AG09309 (cell line): ENCODE measurements at regions not wholly inside any gene's neighbourhood (a gene's known extent, or its start where the extent isn't known, plus 50 kb on each side); places are given as distances from the start of the nearest gene placed in this dataset.

Experiments
- DNase-seq: peaks from one replicate; pipeline ENCODE4 v3.0.0-alpha.2; 2010; ENCODE audit warnings: low read depth
- H3K4me3 ChIP-seq: 2 replicates; pipeline ENCODE4 v1.5.1; 2011; ENCODE audit warnings: mild to moderate bottlenecking, low read depth, low read length, moderate library complexity; ENCODE audit not compliant: control insufficient read depth
- TF ChIP-seq, protein P1 (sequence below): IDR thresholded peaks from 2 replicates; pipeline ENCODE4 v1.5.1; 2011; ENCODE audit warnings: mild to moderate bottlenecking, low read depth, low read length, inconsistent platforms; ENCODE audit not compliant: insufficient read depth, control insufficient read depth; ENCODE audit errors: missing control alignments

DNA sequence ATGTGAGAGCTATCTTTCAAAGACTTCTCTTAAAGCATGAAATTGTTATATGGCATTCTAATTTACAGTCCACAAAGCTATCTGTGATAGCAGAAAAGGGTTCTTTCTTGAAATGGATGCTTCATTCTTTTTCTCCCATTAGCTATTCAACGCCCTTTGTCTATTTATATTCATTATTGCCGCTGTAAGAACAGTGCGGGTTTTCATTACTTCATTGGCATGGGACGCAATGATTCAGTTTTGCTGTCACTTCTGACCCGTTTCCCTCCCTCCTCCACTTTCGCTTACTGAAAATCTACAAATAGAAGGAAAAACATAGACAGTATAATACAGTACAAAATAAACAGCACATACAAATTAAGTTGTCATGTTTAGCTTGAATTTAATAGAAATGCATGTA lies 394.6 kb downstream of the PCDH7 start:
- DNase-seq = no peak
- TF ChIP-seq, protein P1, sequence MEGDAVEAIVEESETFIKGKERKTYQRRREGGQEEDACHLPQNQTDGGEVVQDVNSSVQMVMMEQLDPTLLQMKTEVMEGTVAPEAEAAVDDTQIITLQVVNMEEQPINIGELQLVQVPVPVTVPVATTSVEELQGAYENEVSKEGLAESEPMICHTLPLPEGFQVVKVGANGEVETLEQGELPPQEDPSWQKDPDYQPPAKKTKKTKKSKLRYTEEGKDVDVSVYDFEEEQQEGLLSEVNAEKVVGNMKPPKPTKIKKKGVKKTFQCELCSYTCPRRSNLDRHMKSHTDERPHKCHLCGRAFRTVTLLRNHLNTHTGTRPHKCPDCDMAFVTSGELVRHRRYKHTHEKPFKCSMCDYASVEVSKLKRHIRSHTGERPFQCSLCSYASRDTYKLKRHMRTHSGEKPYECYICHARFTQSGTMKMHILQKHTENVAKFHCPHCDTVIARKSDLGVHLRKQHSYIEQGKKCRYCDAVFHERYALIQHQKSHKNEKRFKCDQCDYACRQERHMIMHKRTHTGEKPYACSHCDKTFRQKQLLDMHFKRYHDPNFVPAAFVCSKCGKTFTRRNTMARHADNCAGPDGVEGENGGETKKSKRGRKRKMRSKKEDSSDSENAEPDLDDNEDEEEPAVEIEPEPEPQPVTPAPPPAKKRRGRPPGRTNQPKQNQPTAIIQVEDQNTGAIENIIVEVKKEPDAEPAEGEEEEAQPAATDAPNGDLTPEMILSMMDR = no peak
- H3K4me3 ChIP-seq = no peak overlapping the region

- no peak overlapping the region for H3K4me3 ChIP-seq
- TF ChIP-seq, protein P1 = no peak
- DNase-seq = no peak
These were observed 403.9 kb downstream of the PCDH7 start for GRCh38 chr4:31124008-31124585.

- TF ChIP-seq, protein P1 = no peak
- no peak overlapping the region for H3K4me3 ChIP-seq
- DNase-seq = no peak
These were observed 404.9 kb downstream of the PCDH7 start for GRCh38 chr4:31125061-31125460.

GRCh38 chr4:31125496-31125895 lies 405.3 kb downstream of the PCDH7 start:
- TF ChIP-seq, protein P1 = no peak
- DNase-seq = no peak
- H3K4me3 ChIP-seq = no peak overlapping the region

- DNase-seq = no peak
- TF ChIP-seq, protein P1 = no peak
- H3K4me3 ChIP-seq = no peak overlapping the region
These were observed 406.8 kb downstream of the PCDH7 start for GRCh38 chr4:31126881-31127398.

- no peak overlapping the region for H3K4me3 ChIP-seq
- no peak for DNase-seq
- TF ChIP-seq, protein P1 = no peak
These were observed 410.8 kb downstream of the PCDH7 start for GRCh38 chr4:31130930-31131329.

GRCh38 chr4:31134720-31135119 lies 414.6 kb downstream of the PCDH7 start:
- no peak overlapping the region for H3K4me3 ChIP-seq
- TF ChIP-seq, protein P1 = no peak
- no peak for DNase-seq
